Type B pancreatic cell (in vitro differentiated cells): ENCODE measurements at regions not wholly inside any gene's neighbourhood (a gene's known extent, or its start where the extent isn't known, plus 50 kb on each side); places are given as distances from the start of the nearest gene placed in this dataset.

ENCODE experiments used
- DNase-seq: peaks from one replicate; pipeline ENCODE4 v3.0.0; 2021; ENCODE audit warnings: mixed read lengths; ENCODE audit not compliant: unreplicated experiment; ENCODE audit errors: extremely low spot score
- H3K27ac Mint-ChIP-seq: 2 replicates; pipeline ENCODE4 v1.8.0; 2021; ENCODE audit warnings: mild to moderate bottlenecking, mixed read lengths
- H3K27me3 Mint-ChIP-seq: 2 replicates; pipeline ENCODE4 v1.8.0; 2021; ENCODE audit warnings: mixed read lengths
- H3K36me3 Mint-ChIP-seq: 2 replicates; pipeline ENCODE4 v1.8.0; 2021; ENCODE audit warnings: mixed read lengths
- H3K4me1 Mint-ChIP-seq: one replicate; pipeline ENCODE4 v1.8.0; 2021; ENCODE audit warnings: mixed read lengths; ENCODE audit not compliant: unreplicated experiment
- H3K4me3 Mint-ChIP-seq: 2 replicates; pipeline ENCODE4 v1.8.0; 2021; ENCODE audit warnings: mild to moderate bottlenecking, mixed read lengths
- H3K9me3 Mint-ChIP-seq: 2 replicates; pipeline ENCODE4 v1.8.0; 2021; ENCODE audit warnings: mixed read lengths
- CTCF ChIP-seq: fragments of 200-600 bp; sonication (generic); conservative IDR thresholded peaks from 2 replicates; pipeline ENCODE4 v1.5.0; 2021; ENCODE audit warnings: antibody characterized with exemption, mild to moderate bottlenecking

- H3K4me1 Mint-ChIP-seq, result peaks cover 20% of the 10 kb centered on the region
- no peaks in the 10 kb centered on the region for H3K27me3 Mint-ChIP-seq
- H3K4me3 Mint-ChIP-seq, result no peak overlapping the region
- DNase-seq, result no peak
- no peaks in the 10 kb centered on the region for H3K36me3 Mint-ChIP-seq
- no peak for TF ChIP-seq CTCF
- no peaks in the 10 kb centered on the region for H3K9me3 Mint-ChIP-seq
- H3K27ac Mint-ChIP-seq, result no peak overlapping the region
These were observed 514.3 kb downstream of the PDHA2 start for GRCh38 chr4:96354036-96354712.

GRCh38 chr4:96355414-96355813 lies 515.5 kb downstream of the PDHA2 start:
- Mint-ChIP-seq H3K36me3 (no peaks in the 10 kb centered on the region), H3K9me3 (no peaks in the 10 kb centered on the region), H3K4me3 (no peak overlapping the region), H3K27ac (no peak overlapping the region), H3K27me3 (no peaks in the 10 kb centered on the region), H3K4me1 (peaks cover 20% of the 10 kb centered on the region)
- TF ChIP-seq CTCF, result no peak
- no peak for DNase-seq

GRCh38 chr4:96356591-96357370 lies 516.9 kb downstream of the PDHA2 start:
- Mint-ChIP-seq H3K4me3 (no peak overlapping the region), H3K27me3 (no peaks in the 10 kb centered on the region), H3K36me3 (no peaks in the 10 kb centered on the region), H3K9me3 (no peaks in the 10 kb centered on the region), H3K27ac (no peak overlapping the region), H3K4me1 (peaks cover 20% of the 10 kb centered on the region)
- no peak for TF ChIP-seq CTCF
- no peak for DNase-seq

- Mint-ChIP-seq H3K36me3 (no peaks in the 10 kb centered on the region), H3K4me1 (no peaks in the 10 kb centered on the region), H3K27ac (no peak overlapping the region), H3K9me3 (no peaks in the 10 kb centered on the region), H3K4me3 (no peak overlapping the region), H3K27me3 (no peaks in the 10 kb centered on the region)
- TF ChIP-seq CTCF, result no peak
- DNase-seq, result no peak
These were observed 526.7 kb downstream of the PDHA2 start for GRCh38 chr4:96366632-96367031.

- Mint-ChIP-seq H3K27ac (no peak overlapping the region), H3K9me3 (no peaks in the 10 kb centered on the region), H3K4me3 (no peak overlapping the region), H3K36me3 (no peaks in the 10 kb centered on the region), H3K4me1 (no peaks in the 10 kb centered on the region), H3K27me3 (no peaks in the 10 kb centered on the region)
- no peak for TF ChIP-seq CTCF
- DNase-seq, result no peak
These were observed 535.5 kb downstream of the PDHA2 start for GRCh38 chr4:96375367-96375766.
